ENCODE measurements at regions not wholly inside any gene's neighbourhood (a gene's known extent, or its start where the extent isn't known, plus 50 kb on each side); places are given as distances from the start of the nearest gene placed in this dataset.

GRCh38 chr20:22691369-22692118, 107.2 kb upstream of the FOXA2 start:
- TF ChIP-seq CTCF (conservative IDR thresholded peaks at IDR 0.05 in 1 of 2, IDR thresholded peaks at IDR 0.05 in 1 of 2; ENCODE audit: low read depth in 1 of 2, low read length in 2 of 2) (peak; percentile 89 to 91), EZH2 (IDR thresholded peaks at IDR 0.05; ENCODE audit: low read length, missing control alignments) (no peak)
